NB4 (cell line): ENCODE measurements at regions not wholly inside any gene's neighbourhood (a gene's known extent, or its start where the extent isn't known, plus 50 kb on each side); places are given as distances from the start of the nearest gene placed in this dataset.

Experiments
- CTCF ChIP-seq: IDR thresholded peaks from one replicate; pipeline ENCODE4 v1.5.1; 2012; ENCODE audit warnings: low read depth, low read length
- POLR2A ChIP-seq: IDR thresholded peaks from 2 replicates; pipeline ENCODE4 v1.6.1; 2011; ENCODE audit warnings: mild to moderate bottlenecking; ENCODE audit not compliant: insufficient read length; ENCODE audit errors: extremely low read depth

- TF ChIP-seq CTCF (no peak), POLR2A (no peak)
These were observed 275.2 kb upstream of the AGA start for GRCh38 chr4:177717407-177717806.
